K562 (cell line): ENCODE measurements at regions not wholly inside any gene's neighbourhood (a gene's known extent, or its start where the extent isn't known, plus 50 kb on each side); places are given as distances from the start of the nearest gene placed in this dataset.

Experiments used
- ATAC-seq: fragments of 200-7000 bp; cut with Tn5 transposase; 3 replicates; pipeline ENCODE4 v1.9.1; 2020; ENCODE audit warnings: moderate library complexity
- BruUV-seq: library from RNA; stranded (reverse); fragments of 400-500 nt; replicated peaks from 2 replicates; lab custom pipeline; 2021; lab: Mats Ljungman, UMichigan
- CTCF ChIA-PET: fragments of 300-600 bp; formaldehyde crosslinking; extraction: SDS; loops from one replicate; lab custom pipeline; 2021; ENCODE audit warnings: low intra/inter-chr PET ratio; lab: Yijun Ruan, JAX
- POLR2A ChIA-PET: fragments of 300-600, 350-650 bp; sonication (Branson Sonifier 250); formaldehyde crosslinking; extraction: SDS; loops from one replicate; lab custom pipeline; 2021; ENCODE audit warnings: antibody characterized with exemption, inconsistent platforms; lab: Yijun Ruan, JAX
- DNase-seq, 4 experiments: peaks; one replicate each; pipeline versions ENCODE4 v3.0.0 to v3.0.0-alpha.2; 2011 to 2018; ENCODE audit warnings: low spot score in 3 of 4, mixed read lengths in 3 of 4; ENCODE audit errors: extremely low read depth in 1 of 4
- FAIRE-seq: peaks from 2 replicates; lab custom pipeline; 2011; peaks lifted over from hg19 to GRCh38; lab: Jason Lieb, UNC
- H2AFZ ChIP-seq: 2 replicates; pipeline ENCODE4 v1.6.0; 2011; ENCODE audit warnings: low read depth, low read length, control low read depth, inconsistent platforms
- H3K27ac ChIP-seq: fragments of 200-600 bp; 3 replicates; pipeline ENCODE4 v1.8.0; 2011; ENCODE audit warnings: low read depth, mild to moderate bottlenecking, control low read depth, inconsistent platforms, low read length, moderate library complexity, mixed read lengths; ENCODE audit errors: extremely low read depth
- H3K27me3 ChIP-seq, 2 experiments: fragments of 300-600 bp in 1 of 2; 2 replicates in 1 of 2; 3 replicates in 1 of 2; pipeline versions ENCODE4 v1.6.0 to v1.8.0; 2011; ENCODE audit warnings: inconsistent platforms in 2 of 2, low read length in 2 of 2, mild to moderate bottlenecking in 1 of 2, mixed read lengths in 1 of 2, moderate library complexity in 1 of 2; ENCODE audit not compliant: control insufficient read depth in 2 of 2, insufficient read depth in 2 of 2
- H3K36me3 ChIP-seq: fragments of 300-600 bp; 3 replicates; pipeline ENCODE4 v1.8.0; 2011; ENCODE audit warnings: mild to moderate bottlenecking, low read length, inconsistent platforms; ENCODE audit not compliant: control insufficient read depth, insufficient read depth
- H3K4me1 ChIP-seq, 2 experiments: fragments of 200-600 bp in 1 of 2; replicated peaks in 1 of 2; 2 replicates in 1 of 2; 3 replicates in 1 of 2; pipeline versions ENCODE4 v1.5.1 to v1.8.0; 2011; ENCODE audit warnings: inconsistent platforms in 2 of 2, low read length in 2 of 2, mild to moderate bottlenecking in 1 of 2, mixed read lengths in 1 of 2, moderate library complexity in 1 of 2; ENCODE audit not compliant: control insufficient read depth in 2 of 2, insufficient read depth in 2 of 2
- H3K4me2 ChIP-seq: 2 replicates; pipeline ENCODE4 v1.6.1; 2011; ENCODE audit warnings: low read length, control low read depth, inconsistent platforms, mixed read lengths; ENCODE audit not compliant: insufficient read depth
- H3K4me3 ChIP-seq: fragments of 200-600 bp; sonication (generic), shearing (Covaris generic); 2 replicates; pipeline ENCODE4 v1.5.1; 2016; ENCODE audit warnings: control low read depth, inconsistent platforms
- H3K79me2 ChIP-seq: fragments of 200-600 bp; 3 replicates; pipeline ENCODE4 v1.8.0; 2011; ENCODE audit warnings: low read length, inconsistent platforms; ENCODE audit not compliant: control insufficient read depth, insufficient read depth
- H3K9ac ChIP-seq, 2 experiments: 2 replicates each; pipeline versions ENCODE4 v1.6.0 to v1.6.1; 2011; ENCODE audit warnings: low read depth in 2 of 2, low read length in 2 of 2, control low read depth in 1 of 2, inconsistent platforms in 1 of 2, mild to moderate bottlenecking in 1 of 2, mixed read lengths in 1 of 2; ENCODE audit not compliant: insufficient read depth in 1 of 2
- H3K9me1 ChIP-seq: one replicate; pipeline ENCODE4 v1.6.0; 2011; ENCODE audit warnings: inconsistent platforms, mild to moderate bottlenecking, low read length, moderate library complexity; ENCODE audit not compliant: control insufficient read depth, insufficient read depth
- H3K9me3 ChIP-seq: replicated peaks from 2 replicates; pipeline ENCODE4 v1.5.1; 2011; ENCODE audit warnings: low read depth, low read length, inconsistent platforms; ENCODE audit not compliant: control insufficient read depth, insufficient read depth
- H4K20me1 ChIP-seq: replicated peaks from 2 replicates; pipeline ENCODE4 v1.6.1; 2011; ENCODE audit warnings: low read length, inconsistent platforms, mixed read lengths; ENCODE audit not compliant: control insufficient read depth, insufficient read depth
- HMG20A ChIP-seq: fragments of 450-650 bp; formaldehyde crosslinking; conservative IDR thresholded peaks from 2 replicates; pipeline ENCODE4 v1.4.0; 2020; ENCODE audit warnings: mild to moderate bottlenecking, mixed read lengths
- POLR3G ChIP-seq: IDR thresholded peaks from 2 replicates; pipeline ENCODE4 v1.6.1; 2011; ENCODE audit not compliant: insufficient read length, insufficient replicate concordance; ENCODE audit errors: extremely low read depth
- RBFOX2 ChIP-seq: fragments of 200-400 bp; formaldehyde crosslinking; IDR thresholded peaks from 2 replicates; pipeline ENCODE4 v1.6.1; 2017; ENCODE audit warnings: low read depth, mild to moderate bottlenecking, low read length, moderate library complexity
- TFAM ChIP-seq: fragments of 250-450 bp; sonication (Bioruptor Pico); conservative IDR thresholded peaks from 2 replicates; pipeline ENCODE4 v1.5.0; 2021; ENCODE audit warnings: mild to moderate bottlenecking, moderate library complexity
- TSC22D4 ChIP-seq: fragments of 450-650 bp; IDR thresholded peaks from 2 replicates; pipeline ENCODE4 v1.6.1; 2016; ENCODE audit warnings: missing genetic modification characterization, missing biosample characterization, control low read depth
- ZC3H11A ChIP-seq: IDR thresholded peaks from 2 replicates; pipeline ENCODE4 v1.6.1; 2012; ENCODE audit warnings: low read depth, low read length, improper control_type of control experiment
- ZNF140 ChIP-seq: fragments of 250-450 bp; sonication (Bioruptor Pico); IDR thresholded peaks from 2 replicates; pipeline ENCODE4 v1.8.0; 2021; ENCODE audit warnings: moderate library complexity, mild to moderate bottlenecking, inconsistent platforms
- ZNF224 ChIP-seq: sonication (generic); formaldehyde crosslinking; IDR thresholded peaks from 2 replicates; pipeline ENCODE4 v1.8.0; 2022; ENCODE audit warnings: mild to moderate bottlenecking, missing genetic modification reagents
- ZNF431 ChIP-seq: sonication (generic); formaldehyde crosslinking; IDR thresholded peaks from 2 replicates; pipeline ENCODE4 v1.8.0; 2022; ENCODE audit warnings: mild to moderate bottlenecking, missing genetic modification reagents
- ZNF57 ChIP-seq: fragments of 450-650 bp; formaldehyde crosslinking; IDR thresholded peaks from 2 replicates; pipeline ENCODE4 v1.4.0; 2020; ENCODE audit warnings: mild to moderate bottlenecking, moderate library complexity
- ZNF707 ChIP-seq: fragments of 250-450 bp; sonication (Bioruptor Pico); conservative IDR thresholded peaks from 2 replicates; pipeline ENCODE4 v1.8.0; 2022; ENCODE audit warnings: inconsistent platforms, mild to moderate bottlenecking, moderate library complexity
- WGBS: fragments of 100-300 bp; shearing (Covaris generic); methylation state at CpG from one replicate; pipeline ENCODE4 v1.1.6; 2016; ENCODE audit warnings: low coverage, mixed read lengths; ENCODE audit not compliant: insufficient coverage; ENCODE audit errors: missing lambda C conversion rate; 5-methylcytosine and 5-hydroxymethylcytosine counted together
- in situ Hi-C: fragments of 300-500 bp; cut with MboI; formaldehyde crosslinking; loops from 4 replicates; pipeline ENCODE4 v1.15.0; 2018; ENCODE audit warnings: inconsistent platforms, mixed read lengths
- intact Hi-C: fragments of 100-400 bp; cut with micrococcal nuclease; formaldehyde crosslinking; loops from 2 replicates; pipeline ENCODE4 v1.14.2; 2022
- TF ChIP-seq, protein P1 (sequence below), 2 experiments: fragments of 450-650 bp in 1 of 2; sonication (generic) in 1 of 2; formaldehyde crosslinking in 1 of 2; IDR thresholded peaks in 1 of 2; conservative IDR thresholded peaks in 1 of 2; 2 replicates each; pipeline versions ENCODE4 v1.6.1 to v1.8.1; 2016 to 2023; ENCODE audit warnings: mild to moderate bottlenecking in 2 of 2, moderate library complexity in 2 of 2, inconsistent platforms in 1 of 2, missing genetic modification reagents in 1 of 2
- TF ChIP-seq, protein P2 (sequence below): sonication (generic); formaldehyde crosslinking; IDR thresholded peaks from 2 replicates; pipeline ENCODE4 v1.8.0; 2022; ENCODE audit warnings: mild to moderate bottlenecking, missing genetic modification reagents

DNA sequence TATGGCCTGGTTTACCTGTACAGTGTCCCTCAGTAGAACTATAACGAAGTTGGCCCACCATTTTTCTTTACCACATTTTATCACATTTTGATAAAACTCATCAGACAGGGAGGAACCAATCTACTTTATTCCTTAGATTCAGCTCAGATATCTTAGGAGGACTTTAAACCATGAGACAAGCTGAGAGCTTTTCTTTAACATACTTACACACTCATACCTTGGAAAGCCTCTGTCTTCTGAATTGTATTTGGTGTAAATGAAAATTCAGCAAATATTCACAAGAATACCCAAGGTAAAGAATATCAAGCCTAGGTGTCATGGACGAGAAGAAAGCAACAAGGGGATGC is 313.2 kb downstream of the ENC1 start:
- H3K9me1 ChIP-seq = no peaks in the 10 kb centered on the region
- ChIA-PET CTCF (no interaction called here), POLR2A (no interaction called here)
- peaks cover 0 to under 1% of the 10 kb centered on the region in 2 experiments; a peak in 1 of 5 replicates for H3K27me3 ChIP-seq
- H3K9me3 ChIP-seq = no peaks in the 10 kb centered on the region
- no peak overlapping the region for H3K9ac ChIP-seq
- H3K4me1 ChIP-seq = no peaks in the 10 kb centered on the region; a peak in 1 of 5 replicates
- no peak for DNase-seq
- no peaks in the 10 kb centered on the region for H3K36me3 ChIP-seq
- intact Hi-C loops = no loop called here
- H2AFZ ChIP-seq = no peak overlapping the region
- in situ Hi-C loops = no loop called here
- no peak overlapping the region for H3K4me2 ChIP-seq
- no peaks in the 10 kb centered on the region; the same call in 1 of the 2 replicates for H4K20me1 ChIP-seq
- ATAC-seq = no peak
- FAIRE-seq = no peak
- H3K27ac ChIP-seq = no peak overlapping the region
- H3K79me2 ChIP-seq = no peaks in the 10 kb centered on the region
- BruUV-seq = no TSS peak
- 5% methylated on average over 2 of the region's 2 CpGs for WGBS
- no peak overlapping the region for H3K4me3 ChIP-seq
- TF ChIP-seq TSC22D4 (tag) = no peak
- no peak for TF ChIP-seq ZNF431 (CRISPR knock-in tag)
- TF ChIP-seq, protein P1, sequence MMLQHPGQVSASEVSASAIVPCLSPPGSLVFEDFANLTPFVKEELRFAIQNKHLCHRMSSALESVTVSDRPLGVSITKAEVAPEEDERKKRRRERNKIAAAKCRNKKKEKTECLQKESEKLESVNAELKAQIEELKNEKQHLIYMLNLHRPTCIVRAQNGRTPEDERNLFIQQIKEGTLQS (IDR thresholded peaks at IDR 0.05) = 0 out of 2 replicates have a peak, but pooled peaks have one; percentile 2
- TF ChIP-seq, protein P1 (CRISPR knock-in tag; conservative IDR thresholded peaks at IDR 0.05) = no peak
- no peak for TF ChIP-seq HMG20A
- no peak for TF ChIP-seq ZNF140
- no peak for TF ChIP-seq ZC3H11A
- no peak for TF ChIP-seq RBFOX2
- no peak for TF ChIP-seq TFAM (CRISPR knock-in tag)
- TF ChIP-seq POLR3G = no peak
- TF ChIP-seq ZNF57 (CRISPR knock-in tag) = no peak
- TF ChIP-seq ZNF224 (CRISPR knock-in tag) = no peak
- no peak for TF ChIP-seq ZNF707 (CRISPR knock-in tag)
- TF ChIP-seq, protein P2, sequence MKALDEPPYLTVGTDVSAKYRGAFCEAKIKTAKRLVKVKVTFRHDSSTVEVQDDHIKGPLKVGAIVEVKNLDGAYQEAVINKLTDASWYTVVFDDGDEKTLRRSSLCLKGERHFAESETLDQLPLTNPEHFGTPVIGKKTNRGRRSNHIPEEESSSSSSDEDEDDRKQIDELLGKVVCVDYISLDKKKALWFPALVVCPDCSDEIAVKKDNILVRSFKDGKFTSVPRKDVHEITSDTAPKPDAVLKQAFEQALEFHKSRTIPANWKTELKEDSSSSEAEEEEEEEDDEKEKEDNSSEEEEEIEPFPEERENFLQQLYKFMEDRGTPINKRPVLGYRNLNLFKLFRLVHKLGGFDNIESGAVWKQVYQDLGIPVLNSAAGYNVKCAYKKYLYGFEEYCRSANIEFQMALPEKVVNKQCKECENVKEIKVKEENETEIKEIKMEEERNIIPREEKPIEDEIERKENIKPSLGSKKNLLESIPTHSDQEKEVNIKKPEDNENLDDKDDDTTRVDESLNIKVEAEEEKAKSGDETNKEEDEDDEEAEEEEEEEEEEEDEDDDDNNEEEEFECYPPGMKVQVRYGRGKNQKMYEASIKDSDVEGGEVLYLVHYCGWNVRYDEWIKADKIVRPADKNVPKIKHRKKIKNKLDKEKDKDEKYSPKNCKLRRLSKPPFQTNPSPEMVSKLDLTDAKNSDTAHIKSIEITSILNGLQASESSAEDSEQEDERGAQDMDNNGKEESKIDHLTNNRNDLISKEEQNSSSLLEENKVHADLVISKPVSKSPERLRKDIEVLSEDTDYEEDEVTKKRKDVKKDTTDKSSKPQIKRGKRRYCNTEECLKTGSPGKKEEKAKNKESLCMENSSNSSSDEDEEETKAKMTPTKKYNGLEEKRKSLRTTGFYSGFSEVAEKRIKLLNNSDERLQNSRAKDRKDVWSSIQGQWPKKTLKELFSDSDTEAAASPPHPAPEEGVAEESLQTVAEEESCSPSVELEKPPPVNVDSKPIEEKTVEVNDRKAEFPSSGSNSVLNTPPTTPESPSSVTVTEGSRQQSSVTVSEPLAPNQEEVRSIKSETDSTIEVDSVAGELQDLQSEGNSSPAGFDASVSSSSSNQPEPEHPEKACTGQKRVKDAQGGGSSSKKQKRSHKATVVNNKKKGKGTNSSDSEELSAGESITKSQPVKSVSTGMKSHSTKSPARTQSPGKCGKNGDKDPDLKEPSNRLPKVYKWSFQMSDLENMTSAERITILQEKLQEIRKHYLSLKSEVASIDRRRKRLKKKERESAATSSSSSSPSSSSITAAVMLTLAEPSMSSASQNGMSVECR (CRISPR knock-in tag) = no peak
